ENCODE measurements at regions not wholly inside any gene's neighbourhood (a gene's known extent, or its start where the extent isn't known, plus 50 kb on each side); places are given as distances from the start of the nearest gene placed in this dataset.
"Not testable (repeated sequence)": the region's sequence is repeated elsewhere in the genome, so short reads cannot be mapped to it uniquely, and the experiment has no call there.

DNA sequence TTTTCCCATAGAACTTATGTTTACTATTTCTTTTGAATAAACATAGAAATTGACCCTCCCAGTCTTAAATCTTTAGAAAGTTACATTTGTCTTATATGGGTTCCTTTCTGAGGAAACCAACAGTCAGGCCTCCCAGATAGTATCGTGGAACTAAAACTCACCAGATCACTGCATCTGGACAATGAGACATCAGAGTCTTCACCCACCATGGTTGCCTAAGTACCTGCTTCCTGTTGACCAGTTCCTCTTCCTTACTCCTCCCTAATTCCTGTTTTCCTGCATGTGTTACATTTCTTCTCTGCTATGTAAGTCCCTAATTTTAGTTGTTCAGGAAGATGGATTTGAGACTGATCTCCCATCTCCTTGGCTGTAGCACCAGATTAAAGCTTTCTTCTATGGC, 462.2 kb downstream of the DIRAS2 start:
- intact Hi-C loops (cut with DNase I), result no loop called here
- DNase-seq (ENCODE audit: low spot score), result no peak

DNA sequence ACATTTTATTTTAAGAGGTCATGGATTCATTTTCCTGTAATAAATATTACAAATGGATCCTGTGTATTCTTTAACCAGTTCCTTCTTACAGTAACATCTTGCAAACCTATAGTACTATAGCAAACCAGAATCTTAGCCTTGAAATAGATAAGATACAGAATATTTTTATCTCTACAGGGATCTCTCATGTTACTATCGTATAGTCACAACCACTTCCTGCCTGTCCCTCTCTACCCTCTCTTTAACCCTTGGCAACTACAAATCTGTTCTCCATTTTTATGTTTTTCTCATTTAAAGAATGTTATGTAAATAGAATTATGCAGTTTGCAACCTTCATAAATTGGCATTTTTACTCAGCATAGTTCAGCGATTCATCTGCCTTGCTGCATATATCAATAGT, 454.0 kb downstream of the DIRAS2 start:
- no peak for DNase-seq (ENCODE audit: low spot score)
- intact Hi-C loops (cut with DNase I), result no loop called here

DNA sequence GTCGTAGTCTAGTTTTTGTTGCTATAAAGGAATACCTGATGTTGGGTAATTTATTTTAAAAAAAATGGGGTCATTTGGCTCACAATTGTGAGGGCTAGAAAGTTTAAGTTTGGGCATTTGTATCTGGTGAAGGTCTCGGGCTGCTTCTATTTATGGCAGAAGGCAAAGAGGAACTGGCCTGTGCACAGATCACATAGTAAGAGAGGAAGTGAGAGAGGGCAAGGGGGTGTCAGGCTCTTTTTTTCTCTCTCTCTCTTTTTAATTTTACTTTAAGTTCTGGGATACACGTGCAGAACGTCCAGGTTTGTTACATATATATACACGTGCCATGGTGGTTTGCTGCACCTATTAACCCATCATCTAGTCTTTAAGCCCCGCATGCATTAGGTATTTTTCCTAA, 453.3 kb downstream of the DIRAS2 start:
- no peak for DNase-seq (ENCODE audit: low spot score)
- intact Hi-C loops (cut with DNase I), result no loop called here

DNA sequence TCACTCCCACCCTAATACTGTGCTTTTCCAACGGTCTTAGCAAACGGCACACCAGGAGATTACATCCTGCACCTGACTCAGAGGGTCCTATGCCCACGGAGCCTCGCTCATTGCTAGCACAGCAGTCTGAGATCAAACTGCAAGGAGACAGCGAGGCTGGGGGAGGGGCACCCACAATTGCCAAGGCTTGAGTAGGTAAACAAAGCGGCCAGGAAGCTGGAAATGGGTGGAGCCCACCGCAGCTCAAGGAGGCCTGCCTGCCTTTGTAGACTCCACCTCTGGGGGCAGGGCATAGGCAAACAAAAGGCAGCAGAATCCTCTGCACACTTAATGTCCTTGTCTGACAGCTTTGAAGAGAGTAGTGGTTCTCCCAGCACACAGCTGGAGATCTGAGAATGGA, 450.2 kb downstream of the DIRAS2 start:
- DNase-seq (ENCODE audit: low spot score); intact Hi-C loops (cut with DNase I): not testable (repeated sequence)

DNA sequence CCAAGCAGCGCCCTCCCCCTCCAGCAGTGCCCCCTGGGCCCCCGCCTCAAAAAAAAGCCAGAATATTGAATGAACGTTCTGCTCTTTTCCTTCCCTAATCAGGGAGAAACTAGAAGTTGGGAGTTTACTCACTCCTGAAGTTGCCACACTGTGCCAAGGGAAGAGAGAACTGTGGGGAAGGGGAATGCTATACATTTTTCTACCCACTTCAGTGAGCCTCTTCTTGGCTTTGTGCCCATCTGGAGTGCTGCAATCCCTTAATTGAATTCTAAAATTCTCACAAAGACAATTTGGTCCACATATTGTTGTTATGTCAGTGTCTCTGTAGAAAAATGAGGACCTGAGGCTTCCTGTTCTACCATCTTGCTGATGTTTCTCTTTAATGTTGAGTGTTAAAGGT, 443.7 kb downstream of the DIRAS2 start:
- DNase-seq (ENCODE audit: low spot score), result no peak
- intact Hi-C loops (cut with DNase I), result no loop called here

DNA sequence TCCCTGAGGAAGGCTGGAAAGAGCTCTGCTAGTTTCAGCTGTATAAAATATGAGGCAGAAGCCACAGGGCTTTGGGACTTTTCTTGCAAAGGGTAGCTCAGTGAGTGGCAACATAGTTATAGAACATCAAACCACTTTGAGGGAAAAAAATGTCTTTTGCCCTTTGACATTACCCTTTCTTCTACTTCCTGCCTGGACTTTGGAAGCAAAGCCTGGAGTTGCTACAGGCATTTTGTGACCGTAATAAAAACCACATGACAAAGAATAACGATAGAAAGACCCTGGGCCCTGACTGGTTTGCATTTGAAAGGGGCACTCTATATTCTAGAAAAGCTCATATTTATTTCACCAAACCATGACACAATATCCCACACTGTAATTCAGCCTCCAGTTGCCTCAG, 440.9 kb downstream of the DIRAS2 start:
- intact Hi-C loops (cut with DNase I), result no loop called here
- no peak for DNase-seq (ENCODE audit: low spot score)

DNA sequence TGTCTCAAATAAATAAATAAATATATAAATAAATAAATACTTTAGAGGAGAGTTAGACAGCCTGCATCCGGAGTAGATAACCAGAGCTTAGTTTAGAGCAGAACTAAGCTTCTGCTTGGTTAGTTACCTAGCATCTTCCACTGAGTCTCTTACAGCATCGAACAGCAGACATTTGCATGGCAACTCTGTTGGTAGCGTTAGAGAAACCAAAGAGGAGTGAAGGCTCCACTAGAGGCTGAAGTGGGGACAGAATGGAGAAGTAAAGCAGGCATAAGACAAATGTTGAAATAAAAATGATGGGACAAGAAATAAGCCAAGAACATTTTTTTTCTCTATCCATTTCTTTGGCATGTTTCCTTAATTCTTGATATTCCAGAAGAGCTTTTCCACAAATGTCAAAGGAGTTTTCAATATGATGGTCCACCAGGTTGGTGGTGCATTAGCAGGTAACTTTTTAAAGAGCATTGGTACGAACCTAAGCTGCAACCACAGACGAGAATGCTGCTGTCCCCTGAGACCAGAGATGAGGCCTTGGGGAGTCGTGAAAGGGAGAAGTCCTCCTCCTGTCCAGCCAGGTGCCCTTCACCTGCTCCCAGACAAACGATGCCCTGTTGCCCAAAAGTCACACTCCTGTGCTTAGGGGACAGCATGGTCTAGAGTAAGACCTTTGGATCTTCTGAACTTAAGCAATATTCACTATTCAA, 438.3 kb downstream of the DIRAS2 start:
- intact Hi-C loops (cut with DNase I), result no loop called here
- DNase-seq (ENCODE audit: low spot score), result no peak

DNA sequence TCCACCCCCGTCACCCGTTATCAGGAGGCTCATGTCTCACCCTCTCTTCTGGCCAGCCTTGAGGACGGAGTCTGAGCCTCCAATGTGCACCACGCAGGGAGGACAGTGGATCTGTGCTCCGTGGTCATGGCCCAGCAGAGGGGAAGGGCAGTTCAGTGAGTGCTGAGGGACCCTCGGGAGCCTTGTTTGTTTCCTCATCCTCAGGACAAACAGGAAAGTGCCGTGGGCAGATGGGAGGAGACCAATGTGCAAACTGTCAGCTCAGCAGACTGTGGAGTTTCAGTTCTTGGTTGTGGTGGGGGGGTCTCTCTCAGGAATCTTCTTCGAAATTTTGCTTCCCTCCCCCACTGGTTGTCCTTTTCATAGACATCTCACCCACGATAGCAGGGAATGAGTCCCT, 429.6 kb downstream of the DIRAS2 start:
- DNase-seq (ENCODE audit: low spot score); intact Hi-C loops (cut with DNase I): not testable (repeated sequence)

DNA sequence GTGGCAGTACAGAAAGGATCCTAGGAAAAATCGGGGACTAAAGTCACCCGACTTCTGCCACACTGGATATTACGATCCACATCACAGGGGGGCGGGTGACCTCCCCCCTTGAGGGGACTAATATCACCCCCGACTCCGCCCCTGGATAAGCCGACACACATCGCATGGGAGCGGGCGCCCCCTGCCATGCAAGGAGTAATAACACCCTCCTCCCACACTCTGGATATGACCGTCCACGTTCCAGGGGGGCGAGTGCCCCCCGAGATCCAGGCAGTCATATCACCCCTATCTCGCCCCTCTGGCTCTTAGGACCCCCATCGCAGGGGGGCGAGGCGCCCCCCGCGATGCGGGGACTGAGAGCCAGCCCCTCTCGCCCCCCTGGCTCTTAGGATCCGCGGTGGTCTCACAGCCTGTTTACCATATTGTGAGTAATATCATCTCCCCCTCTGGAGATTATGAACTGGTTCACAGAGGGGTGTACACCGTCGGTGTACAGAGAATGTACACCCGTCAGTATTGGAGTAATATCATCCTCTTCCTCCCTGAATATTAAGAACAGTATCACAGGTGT, 423.0 kb downstream of the DIRAS2 start:
- intact Hi-C loops (cut with DNase I), result no loop called here
- DNase-seq (ENCODE audit: low spot score), result no peak

DNA sequence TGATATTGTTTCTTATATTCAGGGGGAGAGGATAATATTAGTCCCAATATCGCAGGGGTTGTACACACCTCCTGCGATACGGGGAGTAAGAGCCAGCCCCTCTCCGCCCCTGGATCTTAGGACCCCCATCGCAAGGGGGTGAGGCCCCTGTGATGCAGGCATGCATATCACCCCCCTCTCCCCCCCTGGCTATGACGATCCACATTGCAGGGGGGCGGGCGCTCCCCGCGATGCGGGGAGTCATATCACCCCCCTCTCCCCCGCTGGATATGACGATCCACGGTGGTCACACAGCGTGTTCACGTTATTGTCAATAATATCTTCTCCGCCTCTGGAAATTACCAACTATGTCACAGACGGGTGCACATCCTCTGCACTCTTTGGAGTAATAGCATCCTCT, 420.7 kb downstream of the DIRAS2 start:
- intact Hi-C loops (cut with DNase I); DNase-seq (ENCODE audit: low spot score): not testable (repeated sequence)

DNA sequence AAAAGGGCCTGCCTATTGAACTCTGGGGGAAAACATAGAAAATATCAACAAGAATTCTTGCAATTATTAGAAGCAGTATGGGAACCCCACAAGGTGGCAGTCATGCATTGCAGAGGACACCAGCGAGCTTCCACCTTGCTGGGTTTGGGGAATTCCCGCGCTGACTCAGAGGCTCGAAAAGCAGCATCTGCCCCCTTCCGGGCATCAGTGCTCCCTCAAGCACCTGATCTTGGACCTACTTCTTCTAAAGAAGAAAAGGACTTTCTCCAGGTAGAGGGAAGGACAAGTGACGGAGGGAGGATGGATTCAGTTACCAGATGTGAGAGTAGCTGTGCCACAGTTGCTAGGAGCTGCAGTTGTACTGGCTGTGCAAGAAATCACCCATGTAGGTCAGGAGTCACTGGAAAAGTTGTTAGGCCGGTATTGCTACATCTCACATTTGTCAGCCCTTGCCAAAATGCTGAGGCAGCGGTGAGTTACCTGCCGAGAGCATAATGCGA, 415.7 kb downstream of the DIRAS2 start:
- intact Hi-C loops (cut with DNase I); DNase-seq (ENCODE audit: low spot score): not testable (repeated sequence)

DNA sequence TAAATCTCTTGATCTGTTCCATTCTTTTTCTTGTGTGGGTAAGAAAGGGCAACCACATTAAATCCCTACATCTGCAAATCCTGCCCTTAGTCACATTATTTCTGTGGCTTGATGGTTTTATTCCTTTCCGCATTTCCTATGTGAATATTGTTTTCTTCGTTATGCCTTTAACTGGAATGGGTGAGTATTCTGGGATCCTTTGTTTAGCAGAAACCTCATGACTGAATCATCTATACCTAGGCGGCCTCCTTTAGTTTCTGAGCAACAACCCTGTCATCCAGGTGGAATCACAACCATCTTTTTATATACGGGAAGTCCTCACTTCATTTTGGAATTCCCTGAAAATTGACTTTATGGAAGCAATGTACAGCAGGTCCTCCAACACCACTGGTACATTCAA, 409.5 kb downstream of the DIRAS2 start:
- DNase-seq (ENCODE audit: low spot score); intact Hi-C loops (cut with DNase I): not testable (repeated sequence)

DNA sequence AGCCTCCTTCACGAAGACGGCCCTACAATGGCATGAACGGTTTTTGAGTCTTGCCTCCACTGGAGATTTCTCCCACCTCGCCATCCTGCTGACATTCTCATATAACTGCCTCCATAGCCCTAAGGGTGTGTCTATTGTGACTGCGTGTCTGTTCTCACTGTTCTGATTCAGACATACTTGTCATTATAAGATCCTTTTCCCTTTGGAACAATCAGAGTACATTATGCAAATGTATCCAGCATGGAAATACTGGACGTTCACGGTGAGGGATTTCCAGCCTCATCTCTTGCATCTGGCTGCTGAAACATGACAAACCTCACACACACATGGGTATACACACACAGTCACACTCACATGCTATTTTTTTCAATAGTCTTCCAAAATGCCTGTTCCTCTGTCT, 402.1 kb downstream of the DIRAS2 start:
- no peak for DNase-seq (ENCODE audit: low spot score)
- intact Hi-C loops (cut with DNase I), result no loop called here

DNA sequence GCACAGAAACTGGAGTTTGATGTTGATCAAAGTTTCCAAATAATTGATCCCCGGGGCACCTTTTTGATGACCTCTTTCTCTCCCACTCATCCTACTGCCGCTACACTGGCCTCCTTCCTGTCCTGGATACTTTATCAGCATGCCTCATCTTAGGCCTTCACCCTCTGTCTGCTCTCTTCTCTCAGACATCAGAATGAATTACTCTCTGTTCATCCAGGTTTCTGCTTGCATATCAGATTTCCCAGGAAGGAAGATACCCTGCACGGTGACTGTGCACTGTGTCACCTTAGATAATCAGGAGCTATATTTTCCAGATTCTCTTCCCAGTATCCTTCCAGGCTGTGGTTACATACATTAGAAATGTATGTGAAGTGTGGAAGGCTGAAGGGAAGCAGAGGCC, 397.0 kb downstream of the DIRAS2 start:
- intact Hi-C loops (cut with DNase I), result no loop called here
- DNase-seq (ENCODE audit: low spot score), result no peak

DNA sequence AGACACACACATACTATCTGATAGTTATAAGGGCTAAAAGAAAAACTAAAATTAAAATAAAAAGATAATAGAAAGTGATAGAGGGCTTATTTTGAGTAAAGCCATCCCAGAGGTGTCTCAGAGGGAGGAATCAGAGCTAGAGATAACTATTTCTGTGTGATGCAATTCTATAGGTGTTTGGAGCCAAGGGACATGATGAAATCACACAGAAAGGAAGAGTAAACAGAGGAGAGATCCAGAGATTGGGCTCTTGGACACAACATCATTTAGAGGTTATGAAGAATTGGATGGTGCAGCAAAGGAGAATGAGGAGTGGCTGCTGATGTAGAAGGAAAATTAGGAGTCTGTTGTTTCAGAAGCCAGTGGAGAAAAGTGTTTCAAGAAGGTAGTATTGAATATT, 393.5 kb downstream of the DIRAS2 start:
- intact Hi-C loops (cut with DNase I), result no loop called here
- no peak for DNase-seq (ENCODE audit: low spot score)

DNA sequence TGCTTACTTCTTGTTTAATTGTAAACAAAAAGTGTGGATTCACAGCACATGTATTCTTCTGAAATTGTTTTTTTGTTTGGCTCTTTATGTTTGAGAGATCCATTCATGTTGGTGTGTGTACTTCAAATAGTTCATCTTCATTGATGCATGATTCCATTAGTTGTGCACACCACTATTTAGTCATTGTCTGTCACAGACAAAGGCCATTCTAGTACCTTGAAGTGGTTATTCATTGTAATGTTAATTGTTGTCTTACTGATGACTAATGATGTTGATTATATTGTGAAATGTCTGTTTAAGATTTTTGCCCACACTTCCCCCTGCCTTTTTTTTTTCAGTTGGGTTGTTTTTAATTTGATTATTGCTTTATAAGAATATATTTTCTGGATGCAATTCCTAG, 391.3 kb downstream of the DIRAS2 start:
- no peak for DNase-seq (ENCODE audit: low spot score)
- intact Hi-C loops (cut with DNase I), result no loop called here

DNA sequence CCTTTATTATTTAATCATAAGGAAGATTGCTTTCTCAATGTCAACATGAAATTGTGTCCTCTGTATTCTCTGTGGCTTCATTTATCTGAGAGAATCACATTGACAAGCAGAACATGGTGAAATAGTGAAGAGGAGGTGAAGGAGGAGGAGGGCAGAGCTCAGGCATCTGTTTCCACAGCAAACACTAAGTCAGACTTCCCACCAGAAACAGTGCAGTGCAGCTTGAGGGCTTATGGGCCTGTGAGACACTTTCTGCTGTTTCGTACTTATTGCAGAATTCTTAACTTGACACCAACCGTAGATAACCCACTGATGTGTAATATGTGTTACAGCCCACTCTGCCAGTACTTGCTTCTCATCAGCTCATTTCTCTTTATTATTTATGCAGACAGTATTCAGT, 386.3 kb downstream of the DIRAS2 start:
- intact Hi-C loops (cut with DNase I), result no loop called here
- DNase-seq (ENCODE audit: low spot score), result no peak

DNA sequence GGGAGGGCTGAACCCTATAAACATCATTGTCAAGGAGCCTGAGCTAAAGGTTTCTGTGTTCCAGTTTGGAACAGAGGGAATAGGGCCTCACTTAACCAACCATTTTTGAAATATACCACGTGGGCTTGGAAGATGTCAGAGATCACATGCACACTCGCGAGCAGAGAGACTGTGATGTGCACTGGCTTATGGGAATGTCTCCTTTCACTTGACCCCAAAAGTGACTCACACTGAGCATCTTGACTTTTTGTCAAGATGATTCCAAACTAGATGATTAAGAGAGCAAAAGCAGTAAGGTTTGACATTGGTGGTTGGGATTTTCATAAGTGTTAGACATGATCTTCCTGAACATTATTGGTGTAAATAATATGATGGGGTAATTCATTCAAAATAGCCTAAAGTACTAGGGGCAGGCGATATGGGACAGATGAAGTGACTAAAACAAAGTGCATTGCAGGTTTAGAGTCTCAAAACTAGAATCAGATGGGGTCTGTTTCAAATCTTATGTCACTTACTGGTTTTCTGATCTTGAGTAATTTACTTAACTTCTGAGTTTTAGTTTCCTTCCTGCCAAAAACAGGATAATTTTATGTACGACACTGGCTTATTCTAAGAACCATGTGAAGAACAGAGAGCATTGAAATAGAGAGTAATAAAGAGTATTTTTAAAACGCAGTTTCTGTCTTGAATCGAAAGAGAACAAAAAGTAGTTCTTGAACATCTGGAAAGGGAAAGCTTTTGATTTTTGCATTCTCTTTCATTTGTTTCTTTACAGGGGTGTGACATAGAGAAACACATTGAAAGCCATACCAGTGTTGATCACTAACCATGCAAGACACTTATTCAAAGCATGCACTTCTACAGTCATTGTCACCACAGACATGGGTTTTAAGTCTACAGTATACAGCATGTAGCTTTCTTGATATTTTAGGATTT, 383.0 kb downstream of the DIRAS2 start:
- no peak for DNase-seq (ENCODE audit: low spot score)
- intact Hi-C loops (cut with DNase I), result loop anchor here in 1 of 2 donors (5.0 kb wide), 1 partner anchor 482 kb away; no protein-coding TSS in a partner anchor

DNA sequence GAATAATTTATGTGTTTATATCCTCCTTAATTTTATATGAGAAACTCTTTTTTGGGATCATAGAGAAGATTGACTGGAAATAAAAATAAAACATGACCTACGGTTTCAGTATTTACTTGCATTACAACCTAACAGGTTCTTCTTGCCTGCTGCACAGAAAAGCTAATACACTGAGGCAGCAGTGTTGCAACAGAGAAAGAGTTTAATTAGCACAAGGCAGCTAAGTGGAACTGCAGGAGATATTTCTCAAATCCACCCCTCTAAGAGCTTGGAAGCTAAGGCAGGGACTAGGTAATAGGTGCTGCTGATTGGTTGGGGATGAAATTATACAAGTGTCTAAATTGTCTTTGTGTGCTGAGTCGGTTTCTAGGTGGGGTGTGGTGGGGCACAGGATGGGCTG, 380.9 kb downstream of the DIRAS2 start:
- no peak for DNase-seq (ENCODE audit: low spot score)
- intact Hi-C loops (cut with DNase I), result loop anchor here in 1 of 2 donors (5.0 kb wide), 1 partner anchor 484 kb away; no protein-coding TSS in a partner anchor

DNA sequence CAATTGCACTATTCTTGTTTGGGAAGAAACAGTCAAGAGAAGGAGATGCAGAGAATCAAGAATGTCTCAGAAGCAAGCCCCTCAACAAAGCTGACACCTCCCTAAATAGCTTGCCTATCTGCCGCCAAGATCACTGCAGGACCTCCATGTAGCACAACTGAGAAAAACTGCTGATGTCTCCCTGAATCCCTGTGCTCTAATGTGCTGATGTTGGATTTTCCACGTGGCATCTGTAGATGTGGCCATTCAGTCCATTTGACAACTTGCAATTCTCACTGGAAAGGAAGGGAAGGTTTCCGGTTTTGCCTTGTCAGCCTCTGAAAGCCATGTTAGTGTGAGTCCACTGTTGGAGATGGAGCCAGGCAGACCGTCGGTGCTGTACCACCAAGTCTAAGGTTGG, 374.0 kb downstream of the DIRAS2 start:
- intact Hi-C loops (cut with DNase I), result no loop called here
- DNase-seq (ENCODE audit: low spot score), result no peak

Measured in posterior vena cava (tissue), 2 donors.